Esophagus muscularis mucosa (tissue), 3 donors: ENCODE measurements at regions not wholly inside any gene's neighbourhood (a gene's known extent, or its start where the extent isn't known, plus 50 kb on each side); places are given as distances from the start of the nearest gene placed in this dataset.

Experiments
- CTCF ChIP-seq, 3 experiments: fragments of 200-600 bp in 2 of 3; fragments of 450-650 bp in 1 of 3; sonication (generic) in 2 of 3; IDR thresholded peaks; one replicate each; pipeline ENCODE4 v1.5.1; 2017 to 2019; ENCODE audit warnings: antibody characterized with exemption in 3 of 3, mild to moderate bottlenecking in 2 of 3, moderate library complexity in 1 of 3
- POLR2AphosphoS5 ChIP-seq, 2 donors: sonication (generic); formaldehyde crosslinking; IDR thresholded peaks; one replicate each; pipeline ENCODE4 v1.6.1; 2017; ENCODE audit warnings: antibody characterized with exemption in 2 of 2

DNA sequence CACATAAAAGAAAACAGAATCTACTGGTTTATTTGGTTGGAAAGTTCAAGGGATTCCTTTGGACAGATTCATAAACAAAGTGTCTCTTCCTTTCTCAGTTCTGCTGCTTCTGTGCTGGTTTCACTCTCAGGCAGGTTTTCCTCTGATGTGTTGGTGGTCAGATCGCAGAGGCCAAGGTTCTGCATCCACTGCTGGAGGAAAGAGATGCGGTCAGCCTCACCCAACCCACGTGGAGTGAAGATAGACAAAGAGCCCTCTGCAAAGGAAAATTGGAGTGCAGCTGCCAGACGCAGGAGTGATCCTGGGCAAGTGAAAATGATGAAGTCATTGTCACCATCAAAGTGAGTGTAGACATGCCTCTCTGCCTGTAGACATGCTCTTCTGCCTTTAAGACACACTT, 352.0 kb downstream of the TSHZ3 start:
- TF ChIP-seq POLR2AphosphoS5 (IDR thresholded peaks at IDR 0.05) (no peak), CTCF (IDR thresholded peaks at IDR 0.05) (no peak)
